HL-60 (cell line): ENCODE measurements at regions not wholly inside any gene's neighbourhood (a gene's known extent, or its start where the extent isn't known, plus 50 kb on each side); places are given as distances from the start of the nearest gene placed in this dataset.
A peak's percentile ranks its signal among the peaks of the same experiment; 100 is the strongest.

Experiments used
- DNase-seq, 2 experiments: peaks; one replicate each; pipeline ENCODE4 v3.0.0-alpha.2; 2010 to 2020; ENCODE audit warnings: low read depth in 1 of 2, low spot score in 1 of 2
- H3K27ac ChIP-seq: fragments of 250-450 bp; sonication (Bioruptor Pico); replicated peaks from 2 replicates; pipeline ENCODE4 v1.5.1; 2020; ENCODE audit warnings: mild to moderate bottlenecking, moderate library complexity
- H3K27me3 ChIP-seq: fragments of 250-450 bp; sonication (Bioruptor Pico); 2 replicates; pipeline ENCODE4 v1.5.1; 2021; ENCODE audit warnings: mild to moderate bottlenecking, moderate library complexity; ENCODE audit not compliant: insufficient read depth, poor library complexity, severe bottlenecking
- H3K4me3 ChIP-seq: replicated peaks from 2 replicates; pipeline ENCODE4 v1.5.1; 2011; ENCODE audit warnings: mild to moderate bottlenecking, control low read depth, low read length; ENCODE audit not compliant: insufficient read depth
- CTCF ChIP-seq: IDR thresholded peaks from one replicate; pipeline ENCODE4 v1.5.1; 2011; ENCODE audit warnings: low read length, control low read depth, inconsistent platforms; ENCODE audit not compliant: insufficient read depth
- GABPA ChIP-seq: IDR thresholded peaks from 2 replicates; pipeline ENCODE4 v1.6.1; 2012; ENCODE audit warnings: low read depth
- POLR2AphosphoS5 ChIP-seq: IDR thresholded peaks from 2 replicates; pipeline ENCODE4 v1.6.1; 2012; ENCODE audit warnings: low read depth
- SPI1 ChIP-seq: IDR thresholded peaks from 2 replicates; pipeline ENCODE4 v1.6.1; 2012; ENCODE audit warnings: low read depth, mild to moderate bottlenecking, borderline replicate concordance
- TF ChIP-seq, protein P1 (sequence below): IDR thresholded peaks from 2 replicates; pipeline ENCODE4 v1.6.1; 2012; ENCODE audit warnings: low read depth; ENCODE audit not compliant: insufficient replicate concordance

DNA sequence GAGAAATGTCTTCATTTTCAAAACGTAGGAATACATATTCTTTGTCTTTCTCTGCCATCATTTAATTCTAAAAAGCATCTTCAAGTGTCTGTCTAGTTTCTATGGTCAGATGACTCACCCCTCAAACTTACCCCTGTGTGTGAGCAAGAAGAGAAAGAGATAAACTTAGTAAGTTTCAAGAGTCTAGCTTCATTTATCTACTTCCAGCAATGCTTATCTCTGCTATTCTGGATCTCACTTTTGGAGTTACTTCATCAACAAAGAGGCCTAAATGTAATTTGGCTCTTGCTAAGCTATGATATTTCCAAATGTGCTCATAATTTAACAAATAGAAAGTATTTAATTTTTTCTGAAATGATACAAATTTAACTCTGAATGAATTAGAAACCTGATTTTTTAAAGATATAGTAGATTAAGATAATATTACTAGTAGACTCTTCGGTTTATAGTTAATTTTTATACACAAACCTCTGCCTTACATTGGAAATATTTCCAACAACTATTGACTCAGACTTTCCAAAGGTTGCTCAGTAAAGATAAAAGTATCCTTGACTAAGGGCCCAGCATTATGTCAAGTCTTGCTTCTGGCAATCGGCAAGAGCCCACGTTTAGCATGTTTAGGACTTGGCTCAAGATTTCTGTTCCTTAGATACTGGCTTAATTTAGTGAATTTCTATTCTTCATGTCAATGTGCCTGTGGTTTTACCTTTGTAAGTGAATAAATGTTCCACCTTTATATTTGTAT lies 1511.0 kb upstream of the SLC10A2 start:
- Histone ChIP-seq H3K27me3 (no peaks in the 10 kb centered on the region), H3K4me3 (no peak overlapping the region), H3K27ac (no peak overlapping the region)
- TF ChIP-seq POLR2AphosphoS5 (no peak), CTCF (no peak)
- DNase-seq, result no peak

GRCh38 chr13:104571893-104572229 lies 1505.6 kb upstream of the SLC10A2 start:
- Histone ChIP-seq H3K27ac (no peak overlapping the region), H3K4me3 (no peak overlapping the region), H3K27me3 (no peaks in the 10 kb centered on the region)
- DNase-seq, result no peak
- no peak for TF ChIP-seq SPI1
- TF ChIP-seq, protein P1, sequence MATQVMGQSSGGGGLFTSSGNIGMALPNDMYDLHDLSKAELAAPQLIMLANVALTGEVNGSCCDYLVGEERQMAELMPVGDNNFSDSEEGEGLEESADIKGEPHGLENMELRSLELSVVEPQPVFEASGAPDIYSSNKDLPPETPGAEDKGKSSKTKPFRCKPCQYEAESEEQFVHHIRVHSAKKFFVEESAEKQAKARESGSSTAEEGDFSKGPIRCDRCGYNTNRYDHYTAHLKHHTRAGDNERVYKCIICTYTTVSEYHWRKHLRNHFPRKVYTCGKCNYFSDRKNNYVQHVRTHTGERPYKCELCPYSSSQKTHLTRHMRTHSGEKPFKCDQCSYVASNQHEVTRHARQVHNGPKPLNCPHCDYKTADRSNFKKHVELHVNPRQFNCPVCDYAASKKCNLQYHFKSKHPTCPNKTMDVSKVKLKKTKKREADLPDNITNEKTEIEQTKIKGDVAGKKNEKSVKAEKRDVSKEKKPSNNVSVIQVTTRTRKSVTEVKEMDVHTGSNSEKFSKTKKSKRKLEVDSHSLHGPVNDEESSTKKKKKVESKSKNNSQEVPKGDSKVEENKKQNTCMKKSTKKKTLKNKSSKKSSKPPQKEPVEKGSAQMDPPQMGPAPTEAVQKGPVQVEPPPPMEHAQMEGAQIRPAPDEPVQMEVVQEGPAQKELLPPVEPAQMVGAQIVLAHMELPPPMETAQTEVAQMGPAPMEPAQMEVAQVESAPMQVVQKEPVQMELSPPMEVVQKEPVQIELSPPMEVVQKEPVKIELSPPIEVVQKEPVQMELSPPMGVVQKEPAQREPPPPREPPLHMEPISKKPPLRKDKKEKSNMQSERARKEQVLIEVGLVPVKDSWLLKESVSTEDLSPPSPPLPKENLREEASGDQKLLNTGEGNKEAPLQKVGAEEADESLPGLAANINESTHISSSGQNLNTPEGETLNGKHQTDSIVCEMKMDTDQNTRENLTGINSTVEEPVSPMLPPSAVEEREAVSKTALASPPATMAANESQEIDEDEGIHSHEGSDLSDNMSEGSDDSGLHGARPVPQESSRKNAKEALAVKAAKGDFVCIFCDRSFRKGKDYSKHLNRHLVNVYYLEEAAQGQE, result no peak
- TF ChIP-seq GABPA, result no peak
- no peak for TF ChIP-seq POLR2AphosphoS5
- no peak for TF ChIP-seq CTCF

DNA sequence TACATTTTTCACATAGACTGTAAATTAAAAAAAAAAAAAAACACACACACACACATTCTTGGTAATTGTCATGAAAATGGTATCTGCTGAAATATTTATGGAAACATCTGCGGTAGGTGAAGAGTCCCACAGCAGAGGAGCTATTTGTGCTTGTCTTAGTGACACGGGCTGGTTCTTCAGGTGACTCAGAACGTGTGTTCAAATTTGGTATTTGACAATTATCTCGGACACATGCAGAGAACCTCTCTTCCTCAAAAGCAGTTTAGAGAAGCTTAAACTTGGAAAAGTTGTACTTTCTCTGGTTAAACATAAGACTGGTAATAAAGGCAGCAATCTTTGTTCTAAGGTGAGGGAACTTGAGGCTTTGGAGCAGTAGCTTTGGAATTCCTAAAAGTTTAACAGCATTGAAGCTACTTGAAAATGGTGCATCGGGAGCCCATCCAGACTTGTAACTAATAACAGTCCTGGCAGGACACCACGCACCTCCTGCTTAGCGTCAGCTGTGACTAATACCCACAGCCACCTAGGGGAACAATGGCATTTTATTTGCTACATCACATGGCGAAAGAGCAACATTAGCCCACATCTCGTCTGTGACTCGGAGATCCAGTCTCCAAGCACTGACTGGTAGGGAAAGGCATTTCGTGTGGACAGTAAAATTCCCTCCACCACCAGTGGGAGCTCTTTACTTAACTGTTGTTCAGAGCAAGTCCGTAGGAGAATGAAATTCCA lies 1505.1 kb upstream of the SLC10A2 start:
- Histone ChIP-seq H3K27ac (no peak overlapping the region), H3K27me3 (no peaks in the 10 kb centered on the region), H3K4me3 (no peak overlapping the region)
- TF ChIP-seq POLR2AphosphoS5 (no peak), GABPA (no peak), CTCF (peak; percentile 68), SPI1 (no peak)
- TF ChIP-seq, protein P1, result no peak
- DNase-seq, result peak in 1 of 2 experiments; percentile 70

- H3K27ac ChIP-seq, result no peak overlapping the region
- no peaks in the 10 kb centered on the region for H3K27me3 ChIP-seq
- H3K4me3 ChIP-seq, result no peak overlapping the region
- TF ChIP-seq SPI1, result no peak
- TF ChIP-seq POLR2AphosphoS5, result no peak
- TF ChIP-seq, protein P1, result no peak
- TF ChIP-seq CTCF, result no peak
- DNase-seq, result no peak
Measured at GRCh38 chr13:104567114-104567513, 1500.9 kb upstream of the SLC10A2 start.
